H1 (cell line): ENCODE measurements at regions not wholly inside any gene's neighbourhood (a gene's known extent, or its start where the extent isn't known, plus 50 kb on each side); places are given as distances from the start of the nearest gene placed in this dataset.

Experiments
- CTCF ChIA-PET: fragments of 300-600 bp; sonication (Branson Sonifier 250); formaldehyde crosslinking; loops from one replicate; lab custom pipeline; 2021; ENCODE audit not compliant: partially characterized antibody; lab: Charles Lee
- POLR2A ChIA-PET: fragments of 300-600 bp; sonication (Branson Sonifier 250); formaldehyde crosslinking; loops from one replicate; lab custom pipeline; 2021; ENCODE audit warnings: inconsistent platforms; ENCODE audit not compliant: partially characterized antibody; lab: Charles Lee
- DNase-seq, 2 experiments: peaks; one replicate each; pipeline versions ENCODE4 v3.0.0 to v3.0.0-alpha.2; 2010 to 2022; ENCODE audit warnings: low spot score in 2 of 2, low read depth in 1 of 2, mixed read lengths in 1 of 2
- FAIRE-seq: peaks from 2 replicates; lab custom pipeline; 2011; peaks lifted over from hg19 to GRCh38; lab: Jason Lieb, UNC
- H2AFZ ChIP-seq: 2 replicates; pipeline ENCODE4 v1.8.1; 2012; ENCODE audit warnings: low read length, inconsistent platforms
- H2AK5ac ChIP-seq: 2 replicates; pipeline ENCODE4 v1.6.1; 2013; ENCODE audit warnings: low read depth, low read length
- H2BK120ac ChIP-seq: replicated peaks from 2 replicates; pipeline ENCODE3; 2013; ENCODE audit warnings: low read depth, low read length, inconsistent platforms
- H2BK12ac ChIP-seq: 2 replicates; pipeline ENCODE4 v1.6.1; 2013; ENCODE audit warnings: low read depth, low read length
- H2BK15ac ChIP-seq: 2 replicates; pipeline ENCODE4 v1.6.1; 2013; ENCODE audit warnings: low read length
- H2BK20ac ChIP-seq: 2 replicates; pipeline ENCODE4 v1.6.1; 2013; ENCODE audit warnings: low read length
- H2BK5ac ChIP-seq: 2 replicates; pipeline ENCODE4 v1.6.1; 2013; ENCODE audit warnings: low read depth, low read length
- H3K14ac ChIP-seq: 2 replicates; pipeline ENCODE4 v1.6.1; 2013; ENCODE audit warnings: inconsistent platforms; ENCODE audit not compliant: insufficient read length
- H3K18ac ChIP-seq: 2 replicates; pipeline ENCODE4 v1.6.1; 2013; ENCODE audit warnings: low read length; ENCODE audit errors: extremely low read depth
- H3K23ac ChIP-seq: 2 replicates; pipeline ENCODE4 v1.6.1; 2013; ENCODE audit warnings: inconsistent platforms; ENCODE audit not compliant: insufficient read length
- H3K23me2 ChIP-seq: 2 replicates; pipeline ENCODE4 v1.6.1; 2013; ENCODE audit warnings: low read depth, low read length
- H3K27ac ChIP-seq: 2 replicates; pipeline ENCODE4 v1.6.1; 2011; ENCODE audit warnings: low read depth, low read length, inconsistent platforms
- H3K27me3 ChIP-seq, 4 experiments: replicated peaks in 1 of 4; 1 replicate in 1 of 4; 2 replicates in 3 of 4; pipeline versions ENCODE4 v1.6.1 to v1.8.1; 2011 to 2013; ENCODE audit warnings: low read length in 3 of 4, mild to moderate bottlenecking in 3 of 4, inconsistent platforms in 2 of 4, mixed read lengths in 2 of 4, moderate library complexity in 1 of 4; ENCODE audit not compliant: control insufficient read depth in 3 of 4, insufficient read depth in 3 of 4; ENCODE audit errors: extremely low read depth in 1 of 4
- H3K36me3 ChIP-seq, 4 experiments: 2 replicates each; pipeline versions ENCODE4 v1.6.1 to v1.8.1; 2011 to 2013; ENCODE audit warnings: mild to moderate bottlenecking in 4 of 4, low read length in 3 of 4, moderate library complexity in 2 of 4, control low read depth in 1 of 4, inconsistent platforms in 1 of 4; ENCODE audit not compliant: insufficient read depth in 4 of 4, control insufficient read depth in 2 of 4
- H3K4ac ChIP-seq: replicated peaks from 2 replicates; pipeline ENCODE3; 2013; ENCODE audit warnings: low read length, low read depth, mixed read lengths, inconsistent platforms; ENCODE audit not compliant: insufficient read length
- H3K4me1 ChIP-seq, 4 experiments: replicated peaks in 1 of 4; 1 replicate in 1 of 4; 2 replicates in 3 of 4; pipeline versions ENCODE4 v1.6.1 to v1.8.1; 2011 to 2013; ENCODE audit warnings: low read length in 3 of 4, inconsistent platforms in 2 of 4, mixed read lengths in 1 of 4; ENCODE audit not compliant: insufficient read depth in 4 of 4, control insufficient read depth in 3 of 4
- H3K4me2 ChIP-seq, 2 experiments: 2 replicates each; pipeline versions ENCODE4 v1.6.1 to v1.8.1; 2011 to 2013; ENCODE audit warnings: low read depth in 2 of 2, low read length in 2 of 2, control low read depth in 1 of 2, inconsistent platforms in 1 of 2, mild to moderate bottlenecking in 1 of 2; ENCODE audit not compliant: insufficient read depth in 1 of 2
- H3K4me3 ChIP-seq, 4 experiments: fragments of 200-600, 300-600 bp in 1 of 4; sonication (generic), shearing (Covaris generic), sonication (Bioruptor Twin) in 1 of 4; 2 replicates each; pipeline versions ENCODE4 v1.5.1 to v1.8.1; 2011 to 2016; ENCODE audit warnings: low read length in 4 of 4, low read depth in 3 of 4, control low read depth in 2 of 4, inconsistent platforms in 2 of 4, mild to moderate bottlenecking in 2 of 4, mixed read lengths in 1 of 4, moderate library complexity in 1 of 4; ENCODE audit not compliant: insufficient read depth in 2 of 4; ENCODE audit errors: extremely low read depth in 1 of 4
- H3K56ac ChIP-seq: replicated peaks from 2 replicates; pipeline ENCODE3; 2013; ENCODE audit warnings: low read depth, mild to moderate bottlenecking, mixed read lengths, low read length, inconsistent platforms; ENCODE audit not compliant: insufficient read length
- H3K79me1 ChIP-seq: 2 replicates; pipeline ENCODE4 v1.6.1; 2013; ENCODE audit warnings: low read depth, low read length, control low read depth
- H3K79me2 ChIP-seq, 2 experiments: 2 replicates each; pipeline versions ENCODE4 v1.6.1 to v1.8.1; 2012 to 2013; ENCODE audit warnings: low read length in 2 of 2, mild to moderate bottlenecking in 2 of 2, inconsistent platforms in 1 of 2; ENCODE audit not compliant: insufficient read depth in 2 of 2, control insufficient read depth in 1 of 2
- H3K9ac ChIP-seq, 4 experiments: replicated peaks in 1 of 4; 1 replicate in 1 of 4; 2 replicates in 3 of 4; pipeline versions ENCODE4 v1.6.1 to v1.8.1; 2011 to 2013; ENCODE audit warnings: low read depth in 3 of 4, low read length in 3 of 4, control low read depth in 2 of 4, mild to moderate bottlenecking in 2 of 4, moderate library complexity in 2 of 4, inconsistent platforms in 1 of 4; ENCODE audit errors: extremely low read depth in 1 of 4
- H3K9me3 ChIP-seq, 2 experiments: 2 replicates each; pipeline versions ENCODE4 v1.6.1 to v1.8.1; 2012 to 2013; ENCODE audit warnings: mild to moderate bottlenecking in 2 of 2, moderate library complexity in 2 of 2, control low read depth in 1 of 2, inconsistent platforms in 1 of 2, low read depth in 1 of 2, low read length in 1 of 2, mixed read lengths in 1 of 2; ENCODE audit not compliant: insufficient read depth in 2 of 2
- H4K20me1 ChIP-seq, 2 experiments: replicated peaks in 1 of 2; 2 replicates each; pipeline versions ENCODE3 to v1.8.1; 2011 to 2013; ENCODE audit warnings: inconsistent platforms in 2 of 2, low read length in 2 of 2, mild to moderate bottlenecking in 1 of 2; ENCODE audit not compliant: insufficient read depth in 2 of 2, control insufficient read depth in 1 of 2
- H4K5ac ChIP-seq: 2 replicates; pipeline ENCODE4 v1.6.1; 2013; ENCODE audit warnings: low read length, low read depth, mixed read lengths, inconsistent platforms; ENCODE audit not compliant: insufficient read length
- H4K8ac ChIP-seq: 2 replicates; pipeline ENCODE4 v1.8.0; 2013; ENCODE audit warnings: mild to moderate bottlenecking, moderate library complexity, low read length, inconsistent platforms; ENCODE audit not compliant: insufficient read depth; ENCODE audit errors: extremely low read depth
- H4K91ac ChIP-seq: replicated peaks from 2 replicates; pipeline ENCODE3; 2013; ENCODE audit warnings: low read length, mixed read lengths, inconsistent platforms; ENCODE audit not compliant: insufficient read length
- ATF3 ChIP-seq: IDR thresholded peaks from 2 replicates; pipeline ENCODE4 v1.6.1; 2011; ENCODE audit warnings: low read depth, mild to moderate bottlenecking, low read length; ENCODE audit not compliant: insufficient read depth
- CBX8 ChIP-seq: fragments of 300-800, 300-1000 bp; sonication (generic); IDR thresholded peaks from 2 replicates; pipeline ENCODE4 v1.7.1; 2016; ENCODE audit warnings: low read depth, low read length, borderline replicate concordance
- CHD1 ChIP-seq: IDR thresholded peaks from 2 replicates; pipeline ENCODE4 v1.6.1; 2012; ENCODE audit warnings: low read depth, low read length, improper control_type of control experiment
- EP300 ChIP-seq, 2 experiments: IDR thresholded peaks; 1 replicate in 1 of 2; 2 replicates in 1 of 2; pipeline ENCODE4 v1.6.1; 2011 to 2012; ENCODE audit warnings: low read depth in 2 of 2, low read length in 2 of 2, mild to moderate bottlenecking in 2 of 2, borderline replicate concordance in 1 of 2, inconsistent platforms in 1 of 2, moderate library complexity in 1 of 2
- GABPA ChIP-seq: IDR thresholded peaks from 2 replicates; pipeline ENCODE4 v1.6.1; 2011; ENCODE audit warnings: mild to moderate bottlenecking, low read length, moderate library complexity, borderline replicate concordance; ENCODE audit not compliant: insufficient read depth
- POLR2A ChIP-seq, 2 experiments: IDR thresholded peaks; 1 replicate in 1 of 2; 2 replicates in 1 of 2; pipeline ENCODE4 v1.6.1; 2011; ENCODE audit warnings: low read depth in 2 of 2, low read length in 2 of 2, mild to moderate bottlenecking in 2 of 2; ENCODE audit errors: control extremely low read depth in 1 of 2
- RAD21 ChIP-seq, 2 experiments: IDR thresholded peaks in 1 of 2; conservative IDR thresholded peaks in 1 of 2; 2 replicates each; pipeline ENCODE4 v1.6.1; 2011; ENCODE audit warnings: low read depth in 2 of 2, low read length in 2 of 2, improper control_type of control experiment in 1 of 2, inconsistent platforms in 1 of 2, mild to moderate bottlenecking in 1 of 2, moderate library complexity in 1 of 2
- RBBP5 ChIP-seq: IDR thresholded peaks from 2 replicates; pipeline ENCODE4 v1.7.1; 2012; ENCODE audit warnings: low read depth, mild to moderate bottlenecking, inconsistent platforms, low read length, moderate library complexity, borderline replicate concordance
- RXRA ChIP-seq: IDR thresholded peaks from 2 replicates; pipeline ENCODE4 v1.6.1; 2011; ENCODE audit warnings: low read depth, mild to moderate bottlenecking, low read length, moderate library complexity; ENCODE audit not compliant: insufficient read depth
- SAP30 ChIP-seq: fragments of 300-600 bp; sonication (generic); IDR thresholded peaks from 2 replicates; pipeline ENCODE4 v1.7.1; 2012; ENCODE audit warnings: low read length, moderate library complexity, mild to moderate bottlenecking, inconsistent platforms; ENCODE audit not compliant: insufficient read depth, insufficient replicate concordance
- TBP ChIP-seq: IDR thresholded peaks from 2 replicates; pipeline ENCODE4 v1.6.1; 2011; ENCODE audit warnings: low read depth, low read length, improper control_type of control experiment
- TCF12 ChIP-seq: IDR thresholded peaks from 2 replicates; pipeline ENCODE4 v1.6.1; 2011; ENCODE audit warnings: low read depth, mild to moderate bottlenecking, low read length
- WGBS, 2 experiments: shearing (Covaris generic) in 1 of 2; methylation state at CpG; one replicate each; pipeline versions ENCODE4 v1.1.6 to v1.1.7; 2013 to 2015; ENCODE audit warnings: low lambda C conversion rate in 2 of 2, mixed read lengths in 2 of 2, inconsistent platforms in 1 of 2, low coverage in 1 of 2, missing lambda C conversion rate in 1 of 2; ENCODE audit not compliant: insufficient replicate concordance in 2 of 2, insufficient coverage in 1 of 2, insufficient read length in 1 of 2; ENCODE audit errors: extremely low coverage in 1 of 2, missing lambda C conversion rate in 1 of 2; 5-methylcytosine and 5-hydroxymethylcytosine counted together

- Histone ChIP-seq H3K23me2 (no peaks in the 10 kb centered on the region), H3K4me1 (no peaks in the 10 kb centered on the region), H3K79me1 (no peaks in the 10 kb centered on the region), H3K56ac (no peak overlapping the region), H4K8ac (no peak overlapping the region), H3K4ac (no peak overlapping the region), H4K91ac (no peak overlapping the region), H2BK5ac (no peak overlapping the region), H3K14ac (no peak overlapping the region), H3K18ac (no peak overlapping the region), H3K23ac (no peak overlapping the region), H2AFZ (no peak overlapping the region), H3K9ac (no peak overlapping the region), H2BK20ac (no peak overlapping the region), H3K36me3 (no peaks in the 10 kb centered on the region), H3K79me2 (no peaks in the 10 kb centered on the region), H2BK15ac (no peak overlapping the region), H2AK5ac (no peak overlapping the region), H3K4me3 (no peak overlapping the region), H3K27me3 (no peaks in the 10 kb centered on the region), H4K20me1 (no peaks in the 10 kb centered on the region), H2BK12ac (no peak overlapping the region), H4K5ac (no peak overlapping the region), H3K4me2 (no peak overlapping the region), H3K27ac (no peak overlapping the region), H2BK120ac (no peak overlapping the region), H3K9me3 (no peaks in the 10 kb centered on the region)
- DNase-seq (no peak), FAIRE-seq (no peak)
- 78% methylated on average over 4 of the region's 4 CpGs; no CpG with 5 or more reads in 1 of the 2 experiments for WGBS, 2 experiments
- ChIA-PET POLR2A (no interaction called here), CTCF (interaction anchor here (0.7 to 1.3 kb wide), 3 partner anchors 25 to 694 kb away, joined by 4 read pairs; no protein-coding TSS in a partner anchor)
- TF ChIP-seq SAP30 (no peak), CHD1 (no peak), POLR2A (IDR thresholded peaks at IDR 0.05; ENCODE audit: control extremely low read depth in 1 of 2, low read depth in 2 of 2, low read length in 2 of 2) (no peak), TBP (no peak), RBBP5 (no peak), EP300 (IDR thresholded peaks at IDR 0.05; ENCODE audit: borderline replicate concordance in 1 of 2, low read depth in 2 of 2, low read length in 2 of 2) (no peak), CBX8 (no peak), ATF3 (no peak), TCF12 (no peak), GABPA (no peak), RXRA (no peak), RAD21 (IDR thresholded peaks at IDR 0.05 in 1 of 2, conservative IDR thresholded peaks at IDR 0.05 in 1 of 2; ENCODE audit: low read depth in 2 of 2, low read length in 2 of 2) (no peak)
Measured at GRCh38 chr14:24705840-24706239, 71.8 kb upstream of the GZMB start.
